HEK293T (cell line): ENCODE measurements at regions not wholly inside any gene's neighbourhood (a gene's known extent, or its start where the extent isn't known, plus 50 kb on each side); places are given as distances from the start of the nearest gene placed in this dataset.

Experiments
- L3MBTL2 ChIP-seq: fragments of 450-650 bp; conservative IDR thresholded peaks from 2 replicates; pipeline ENCODE4 v1.6.1; 2016; ENCODE audit warnings: mild to moderate bottlenecking
- PKNOX1 ChIP-seq: fragments of 450-650 bp; IDR thresholded peaks from 2 replicates; pipeline ENCODE4 v1.6.1; 2016

- TF ChIP-seq L3MBTL2: no peak
- no peak for TF ChIP-seq PKNOX1
Measured at GRCh38 chr4:20172070-20172760, 79.5 kb upstream of the SLIT2 start.
